Right renal pelvis (tissue), 4 donors: ENCODE measurements at regions not wholly inside any gene's neighbourhood (a gene's known extent, or its start where the extent isn't known, plus 50 kb on each side); places are given as distances from the start of the nearest gene placed in this dataset.

ENCODE experiments used
- DNase-seq, 4 donors: peaks; one replicate each; pipeline ENCODE4 v3.0.0-alpha.2; 2013; ENCODE audit warnings: low read depth in 4 of 4, low spot score in 3 of 4, missing footprints in 1 of 4

DNA sequence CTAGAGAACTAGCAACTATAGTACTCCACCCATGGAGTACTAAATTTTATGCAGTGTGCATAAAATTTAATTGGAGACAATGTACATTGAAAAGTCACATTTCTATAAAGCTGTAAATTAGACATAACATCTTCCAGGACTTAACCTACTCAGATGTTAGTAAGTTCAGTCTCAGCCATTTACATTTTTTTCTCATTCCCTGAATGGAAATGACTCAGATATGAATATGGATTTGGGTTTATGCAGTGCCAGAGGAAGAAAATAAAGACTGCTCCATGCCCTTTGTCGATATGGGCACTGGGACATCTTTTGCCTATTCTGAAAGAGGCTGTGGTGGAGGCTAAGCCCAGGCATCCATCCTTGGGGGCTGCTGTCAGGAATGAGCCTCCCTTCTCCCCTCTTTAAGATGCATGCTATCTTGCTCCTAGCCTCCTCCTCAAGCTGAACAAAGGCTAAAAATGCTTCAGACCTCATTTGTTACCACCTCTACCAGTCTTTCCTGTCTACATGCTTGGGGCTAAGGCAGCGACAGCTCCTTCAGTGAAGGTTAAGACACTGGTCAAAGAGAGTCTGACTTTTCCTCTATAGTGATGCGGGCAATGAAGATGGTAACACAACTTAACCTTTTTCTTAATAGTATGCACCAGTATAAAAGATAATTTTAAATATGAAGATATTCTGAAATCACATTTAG, 486.8 kb upstream of the ANKRD30A start:
- DNase-seq = no peak

GRCh38 chr10:36636879-36637278, 488.5 kb upstream of the ANKRD30A start:
- DNase-seq = no peak

DNA sequence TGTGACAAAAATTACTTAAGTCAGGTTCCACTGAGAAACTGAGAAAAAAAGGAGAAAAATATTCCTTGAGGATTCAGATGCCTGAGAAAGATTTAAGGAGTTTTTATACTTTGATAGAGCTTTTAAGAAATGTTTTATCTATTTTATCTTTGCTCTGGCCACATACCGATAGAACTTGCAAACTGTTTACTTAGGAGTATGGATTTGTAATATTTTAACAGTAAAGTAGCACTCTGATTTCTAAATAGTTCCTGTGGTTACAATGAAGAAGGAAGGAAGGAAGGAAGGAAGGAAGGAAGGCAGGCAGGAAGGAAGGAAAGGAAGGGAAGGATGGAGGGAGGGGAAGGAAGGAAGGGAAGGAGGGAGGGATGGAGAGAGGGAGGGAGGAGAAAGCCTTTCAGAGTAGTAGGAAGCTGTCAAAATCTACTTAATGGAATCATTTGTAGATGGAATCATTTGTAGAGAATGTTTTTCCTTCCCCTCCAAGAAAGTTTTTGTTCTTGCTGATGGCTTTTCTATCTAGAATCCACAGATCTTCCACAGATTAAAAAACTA, 489.0 kb upstream of the ANKRD30A start:
- DNase-seq = no peak

- DNase-seq = no peak
Measured at GRCh38 chr10:36634916-36635315, 490.5 kb upstream of the ANKRD30A start.

DNA sequence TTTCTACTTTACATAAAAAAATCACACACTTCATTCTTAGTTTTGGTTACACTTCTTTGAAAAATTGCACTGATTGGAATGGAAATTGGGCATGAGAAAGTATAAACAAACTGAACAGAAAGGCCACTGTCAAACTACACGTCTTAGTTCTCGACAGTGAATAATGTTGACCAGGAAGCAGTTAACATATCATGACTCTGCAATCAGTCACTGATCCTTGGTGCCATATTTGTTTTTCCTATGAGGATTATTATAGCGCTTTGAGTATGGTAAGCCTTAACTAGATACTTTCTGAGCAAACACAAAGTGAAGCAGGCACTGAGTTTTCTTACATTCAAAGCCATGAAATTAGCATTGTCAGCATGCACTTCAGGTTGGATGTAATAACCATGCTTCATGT, 495.1 kb upstream of the ANKRD30A start:
- DNase-seq = no peak

- DNase-seq = no peak
Measured at GRCh38 chr10:36629476-36629875, 495.9 kb upstream of the ANKRD30A start.

DNA sequence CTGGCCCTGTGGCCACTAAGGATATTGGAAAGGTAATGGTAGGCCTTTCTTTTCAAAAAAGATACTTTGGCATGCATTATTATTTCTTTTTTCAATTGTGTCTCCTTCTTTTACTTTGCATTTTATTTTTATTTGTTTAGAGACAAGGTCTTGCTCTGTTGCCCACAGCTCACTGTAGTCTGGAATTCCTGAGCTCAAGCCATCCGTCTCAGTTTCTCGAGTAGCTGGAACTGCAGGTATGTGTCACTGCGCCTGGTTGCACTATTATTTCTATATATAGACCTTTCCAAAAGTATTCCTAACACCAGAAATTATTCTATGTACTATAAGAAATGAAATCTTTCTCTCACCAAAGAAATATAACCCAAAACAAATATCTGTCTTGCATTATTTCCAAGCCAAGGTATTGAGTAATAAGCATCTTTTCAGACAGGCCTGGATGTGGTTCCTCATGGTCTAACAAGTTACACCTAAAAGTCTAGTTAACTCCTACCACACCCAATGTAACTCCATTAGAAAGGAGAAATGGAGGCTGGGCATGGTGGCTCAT, 500.8 kb upstream of the ANKRD30A start:
- peak in 1 of 4 donors; percentile 12 for DNase-seq

GRCh38 chr10:36621346-36621745, 504.1 kb upstream of the ANKRD30A start:
- no peak for DNase-seq

GRCh38 chr10:36612436-36612835, 513.0 kb upstream of the ANKRD30A start:
- DNase-seq = no peak

- DNase-seq = no peak
Measured at GRCh38 chr10:36608866-36609265, 516.5 kb upstream of the ANKRD30A start.

DNA sequence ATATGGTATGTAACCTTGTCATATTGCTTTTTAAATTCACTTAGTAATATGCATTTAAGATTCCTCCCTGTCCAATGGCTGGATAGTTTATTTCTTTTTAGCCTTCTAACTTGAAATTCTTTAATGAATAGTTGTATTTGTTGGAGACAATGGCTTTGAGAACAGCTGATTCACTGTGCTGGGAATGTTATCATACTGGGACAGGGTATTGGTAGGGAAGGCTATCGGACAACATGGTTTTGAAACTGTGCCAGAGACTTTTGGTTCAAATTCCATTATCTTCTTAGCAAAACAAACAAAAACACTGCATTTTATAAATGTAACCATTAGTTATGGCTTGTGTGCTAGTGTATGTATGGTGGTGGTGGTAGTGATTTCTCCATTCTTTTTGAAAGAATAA, 517.1 kb upstream of the ANKRD30A start:
- DNase-seq = no peak

GRCh38 chr10:36606234-36606839, 519.1 kb upstream of the ANKRD30A start:
- no peak for DNase-seq

- DNase-seq = no peak
Measured at GRCh38 chr10:36604316-36604715, 521.1 kb upstream of the ANKRD30A start.

DNA sequence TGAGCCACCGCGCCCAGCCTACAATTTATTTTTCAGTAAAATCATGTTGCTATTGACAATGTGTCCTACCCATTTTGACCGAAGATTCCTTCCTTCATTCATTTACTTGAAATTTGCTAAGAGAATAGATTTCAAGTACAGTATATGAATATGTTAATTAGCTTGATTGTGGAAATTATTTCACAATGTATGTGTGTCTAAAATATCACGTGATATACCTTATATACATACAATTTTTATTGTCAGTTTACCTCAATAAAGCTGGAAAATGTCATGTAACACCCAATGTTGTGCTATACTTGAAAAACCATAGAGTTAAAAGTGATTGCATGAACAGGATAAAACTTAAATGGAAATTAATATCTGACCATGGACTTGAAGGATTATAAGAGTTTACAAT, 521.7 kb upstream of the ANKRD30A start:
- no peak for DNase-seq

- no peak for DNase-seq
Measured at GRCh38 chr10:36602374-36602773, 523.0 kb upstream of the ANKRD30A start.

DNA sequence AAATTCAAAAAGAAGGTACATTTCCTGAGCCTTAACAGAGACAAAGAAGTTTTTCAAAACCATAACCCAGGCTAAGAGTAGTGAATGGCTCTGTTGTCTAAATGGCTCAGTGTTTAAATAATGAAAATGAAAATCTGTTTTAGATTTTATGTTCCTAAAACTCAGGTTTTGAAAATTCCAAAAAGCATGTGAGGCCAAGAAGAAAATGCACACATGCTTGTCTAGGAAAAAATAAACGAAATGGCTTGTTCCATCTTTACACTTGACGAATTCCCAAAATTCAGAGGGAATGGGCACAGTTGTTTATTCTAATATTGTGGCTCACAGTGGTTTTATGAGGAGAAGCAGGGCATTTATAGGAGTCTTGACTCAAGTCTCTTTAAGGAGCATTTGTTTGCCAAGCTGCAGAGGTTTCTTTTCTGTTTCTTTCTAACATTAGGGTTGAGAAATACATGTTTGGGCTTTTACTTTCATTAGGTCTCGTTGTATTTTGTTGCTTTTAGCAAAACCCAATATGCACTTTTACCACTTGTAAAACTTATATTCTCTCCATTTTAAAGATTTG, 527.6 kb upstream of the ANKRD30A start:
- DNase-seq = no peak

- DNase-seq = no peak
Measured at GRCh38 chr10:36592964-36593363, 532.4 kb upstream of the ANKRD30A start.

DNA sequence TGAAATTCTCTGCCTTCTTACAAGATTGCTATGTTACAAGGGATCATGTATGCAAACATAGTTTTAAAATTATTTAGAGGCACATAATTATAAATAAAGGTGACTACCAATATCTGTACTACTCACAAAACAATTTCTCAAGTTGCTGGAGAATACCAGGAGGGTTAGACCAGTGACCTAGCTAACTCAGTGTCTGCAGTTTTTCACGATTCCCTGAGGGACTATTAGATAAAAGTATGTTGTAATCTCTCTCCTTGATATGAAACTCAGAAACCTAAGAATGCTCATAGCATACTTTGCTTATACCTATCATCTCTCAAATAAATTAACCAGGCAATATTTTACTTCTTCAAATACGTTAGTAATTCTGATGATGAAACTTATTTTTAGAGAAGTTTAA, 534.0 kb upstream of the ANKRD30A start:
- DNase-seq = no peak

- no peak for DNase-seq
Measured at GRCh38 chr10:36583690-36584089, 541.7 kb upstream of the ANKRD30A start.

GRCh38 chr10:36581237-36581636, 544.2 kb upstream of the ANKRD30A start:
- no peak for DNase-seq

DNA sequence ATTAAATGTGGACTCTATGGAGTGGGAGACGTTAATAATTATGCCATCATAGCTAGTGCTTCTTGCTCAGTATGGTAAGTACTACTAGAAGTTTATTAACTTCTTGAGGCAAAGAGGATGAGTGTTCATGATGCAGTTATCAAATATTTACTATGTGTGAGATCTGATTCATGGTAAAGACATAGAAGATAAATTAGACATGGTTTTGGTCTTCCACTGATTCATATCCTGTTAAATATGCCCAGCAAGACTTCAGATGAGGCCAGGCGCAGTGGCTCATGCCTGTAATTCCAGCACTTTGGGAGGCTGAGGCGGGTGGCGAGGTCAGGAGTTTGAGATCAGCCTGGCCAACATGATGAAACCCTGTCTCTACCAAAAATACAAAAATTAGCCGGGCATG, 547.1 kb upstream of the ANKRD30A start:
- DNase-seq = no peak

DNA sequence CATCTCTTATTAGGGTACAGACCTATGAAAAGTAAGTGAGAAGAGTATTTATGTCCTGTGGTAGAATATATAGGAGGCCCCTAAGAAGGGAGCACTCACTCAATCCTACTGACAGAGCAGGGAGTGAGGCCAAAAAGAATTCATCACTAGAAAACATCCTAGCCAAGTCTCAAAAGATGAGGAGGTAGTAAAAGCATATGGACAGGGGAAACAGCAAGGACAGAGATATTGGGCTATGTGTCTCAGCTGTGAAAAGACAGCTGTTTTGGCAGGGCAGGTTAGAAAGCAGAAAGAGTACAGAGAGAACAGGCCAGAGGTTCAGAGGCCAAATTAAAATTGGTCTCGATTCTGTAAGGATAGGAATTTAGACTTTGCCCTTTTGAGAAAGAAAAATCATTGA, 548.3 kb upstream of the ANKRD30A start:
- DNase-seq = no peak
